GM19463 (cell line): ENCODE measurements at regions not wholly inside any gene's neighbourhood (a gene's known extent, or its start where the extent isn't known, plus 50 kb on each side); places are given as distances from the start of the nearest gene placed in this dataset.
A peak's percentile ranks its signal among the peaks of the same experiment; 100 is the strongest.

Experiments
- ATAC-seq: cut with Tn5 transposase; IDR thresholded peaks from one replicate; pipeline ENCODE4 v1.9.1; 2021; ENCODE audit warnings: mild to moderate bottlenecking, moderate library complexity; ENCODE audit not compliant: unreplicated experiment

DNA sequence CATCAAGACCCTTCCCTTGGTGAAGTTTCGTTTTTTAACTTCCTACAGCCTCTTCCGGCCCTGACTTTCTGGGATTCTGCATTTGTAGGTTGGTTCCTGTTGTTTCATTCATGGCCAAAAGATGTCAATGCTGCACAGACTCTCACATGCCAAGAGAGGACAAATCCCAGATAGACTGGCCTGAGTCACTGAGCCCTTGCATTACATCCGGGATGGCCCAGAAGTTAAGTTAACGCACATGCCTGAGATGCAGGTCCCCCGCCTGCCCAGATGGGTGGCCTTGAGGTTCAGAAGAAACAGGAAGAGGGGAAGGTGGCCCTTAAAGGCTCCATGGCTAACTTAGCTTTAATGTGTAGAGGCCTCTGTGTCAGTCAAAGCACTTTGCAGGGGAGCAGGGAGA lies 51.6 kb upstream of the SRGAP3 start:
- no peak for ATAC-seq

DNA sequence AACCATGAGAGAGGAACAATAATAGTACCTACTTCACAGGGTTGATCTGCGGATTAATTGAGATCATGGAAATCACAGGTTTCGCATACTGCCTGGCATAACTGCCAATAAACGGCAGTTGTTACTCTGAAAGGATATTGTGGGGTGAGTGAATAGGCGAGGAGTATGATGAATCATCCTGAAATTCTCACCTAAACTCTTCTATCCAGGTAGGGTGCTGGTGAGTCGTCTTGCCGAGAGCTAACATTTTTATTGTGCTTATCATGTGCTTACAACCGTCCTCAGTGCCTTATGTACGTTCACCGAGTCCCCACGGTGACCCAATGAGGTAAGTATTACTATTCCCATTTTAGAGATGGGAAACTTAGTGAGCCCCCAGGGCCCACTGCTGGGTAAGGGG lies 52.4 kb upstream of the SRGAP3 start:
- no peak for ATAC-seq

DNA sequence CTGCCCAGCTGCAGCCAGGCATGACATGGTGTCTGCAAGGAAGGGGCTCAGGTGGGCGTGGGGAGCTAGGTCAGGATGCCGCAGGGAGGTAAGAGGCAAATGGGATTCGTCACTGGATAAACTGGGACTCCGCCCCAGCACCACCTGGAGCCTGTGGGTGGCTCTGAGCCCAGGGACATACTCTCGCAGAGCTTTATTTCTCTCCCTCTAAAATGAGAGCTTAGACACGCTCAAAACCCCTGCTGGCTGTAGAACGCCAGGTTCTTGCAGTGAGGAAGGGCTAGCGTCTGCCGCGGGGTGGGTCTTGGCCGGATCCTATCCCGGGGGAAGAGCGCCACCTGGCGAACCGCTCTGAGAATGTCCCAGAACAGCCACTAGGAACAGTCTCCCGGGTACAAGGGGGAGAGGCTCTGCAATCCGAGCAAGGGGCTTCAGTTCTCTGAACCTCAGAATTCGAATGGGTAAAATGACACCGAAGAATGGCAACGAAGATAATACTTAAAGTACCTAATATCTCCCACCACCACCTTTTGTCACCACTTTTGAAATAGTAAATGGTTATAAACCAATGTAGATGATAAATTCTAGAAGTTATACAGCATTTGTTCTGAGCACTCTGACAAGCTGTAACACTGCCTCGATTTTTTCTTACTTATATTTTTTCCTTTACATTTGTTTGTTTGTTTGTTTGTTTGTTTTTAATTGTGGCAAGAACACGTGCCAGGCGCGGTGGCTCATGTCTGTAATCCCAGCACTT lies 53.2 kb upstream of the SRGAP3 start:
- ATAC-seq = peak; percentile 95

DNA sequence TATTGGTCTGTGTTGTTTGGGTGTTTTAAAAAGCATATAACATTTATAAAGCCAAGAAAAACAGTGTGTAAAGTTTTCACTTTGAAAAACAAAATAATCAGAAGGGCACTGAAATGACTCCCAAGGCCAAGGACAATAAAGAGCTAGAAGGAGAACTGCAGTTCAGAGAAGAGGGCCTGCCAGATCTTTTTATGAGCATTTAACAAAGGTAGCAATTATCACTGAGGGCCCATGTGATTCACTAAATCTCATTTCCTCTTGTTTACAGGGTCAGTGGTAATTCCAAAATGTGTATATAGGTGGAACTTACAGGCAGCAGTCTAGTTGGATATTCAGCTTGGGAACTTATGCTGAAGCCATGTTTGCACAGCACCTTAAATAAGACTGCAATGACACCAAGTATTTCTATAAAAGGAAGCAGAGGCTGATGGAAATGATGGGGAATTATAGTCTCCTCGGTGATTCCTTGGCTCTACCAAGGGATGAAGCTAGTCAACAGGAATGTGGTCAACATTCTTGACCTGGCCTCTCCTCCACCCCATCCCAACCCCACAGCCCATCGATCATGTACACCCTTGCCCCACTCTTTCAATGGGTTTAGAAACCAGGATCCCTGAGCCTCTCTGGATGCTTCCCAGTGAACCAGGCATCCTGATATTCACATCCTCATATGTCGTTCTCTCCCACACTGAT lies 54.4 kb upstream of the THUMPD3 start:
- no peak for ATAC-seq

DNA sequence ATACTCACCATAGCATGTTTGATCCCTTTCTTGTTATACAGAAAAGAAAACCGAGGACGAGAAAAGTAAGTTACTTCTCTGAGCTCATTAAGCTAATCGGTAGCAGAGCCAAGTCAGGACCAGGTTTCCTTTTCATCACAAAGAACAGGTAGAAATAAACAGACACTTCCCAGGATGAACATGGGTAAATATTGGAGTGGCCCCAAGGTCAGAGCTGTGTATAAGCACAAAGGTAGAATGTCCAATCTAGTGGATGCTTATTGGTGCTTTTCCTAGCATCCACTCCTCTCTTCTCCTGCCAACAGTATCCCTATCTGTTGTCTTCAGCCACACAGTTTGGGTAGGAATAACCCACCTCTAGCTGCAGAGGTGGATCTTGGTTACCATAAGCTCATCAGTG lies 52.8 kb upstream of the THUMPD3 start:
- ATAC-seq = no peak

DNA sequence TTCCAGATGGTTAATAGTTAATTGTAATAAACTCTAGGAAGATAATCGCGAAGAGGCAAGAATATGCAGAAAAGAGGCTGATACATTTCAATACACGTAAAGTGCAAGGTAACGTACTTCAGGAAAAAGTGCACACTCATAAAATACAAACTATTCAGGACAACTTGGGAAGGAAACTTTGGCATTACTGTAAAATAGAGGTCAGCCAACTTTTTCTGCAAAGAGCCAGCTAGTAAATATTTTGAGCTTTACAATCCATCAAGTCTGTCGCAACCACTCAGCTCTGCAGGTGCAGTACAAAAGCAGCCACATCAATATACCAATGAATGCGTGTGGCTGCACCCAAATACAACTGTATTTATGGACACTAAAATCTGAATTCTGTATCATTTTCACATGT lies 51.6 kb upstream of the THUMPD3 start:
- no peak for ATAC-seq
